Stomach (tissue), 8 donors: ENCODE measurements at regions not wholly inside any gene's neighbourhood (a gene's known extent, or its start where the extent isn't known, plus 50 kb on each side); places are given as distances from the start of the nearest gene placed in this dataset.

Experiments
- DNase-seq, 2 donors: peaks; one replicate each; pipeline versions ENCODE4 v3.0.0 to v3.0.0-alpha.2; 2013 to 2019
- H3K27ac ChIP-seq, 5 donors: fragments of 200-600 bp in 4 of 5; sonication (generic) in 4 of 5; one replicate each; pipeline ENCODE4 v1.5.1; 2013 to 2019; ENCODE audit warnings: mild to moderate bottlenecking in 1 of 5, moderate library complexity in 1 of 5
- H3K27me3 ChIP-seq, 3 donors: fragments of 200-600 bp; sonication (generic); one replicate each; pipeline ENCODE4 v1.5.1; 2017 to 2019; ENCODE audit warnings: mixed run types in 1 of 3
- H3K36me3 ChIP-seq, 4 donors: fragments of 200-600 bp; sonication (generic); 1 replicate in 3 of 4; 2 replicates in 1 of 4; pipeline ENCODE4 v1.5.1; 2016 to 2019
- H3K4me1 ChIP-seq, 4 donors: fragments of 200-600 bp; sonication (generic); one replicate each; pipeline ENCODE4 v1.5.1; 2016 to 2019
- H3K4me3 ChIP-seq, 4 donors: fragments of 200-600 bp; sonication (generic) in 3 of 4; one replicate each; pipeline ENCODE4 v1.5.1; 2016 to 2019; ENCODE audit warnings: mild to moderate bottlenecking in 1 of 4
- H3K9me3 ChIP-seq, 4 donors: fragments of 200-600 bp; sonication (generic); one replicate each; pipeline ENCODE4 v1.5.1; 2016 to 2019
- CTCF ChIP-seq, 7 experiments: fragments of 450-650 bp in 4 of 7; fragments of 200-600 bp in 3 of 7; sonication (generic) in 3 of 7; IDR thresholded peaks; one replicate each; pipeline ENCODE4 v1.5.1; 2016 to 2019; ENCODE audit warnings: antibody characterized with exemption in 7 of 7, control low read depth in 2 of 7, mild to moderate bottlenecking in 1 of 7
- EP300 ChIP-seq: sonication (generic); formaldehyde crosslinking; IDR thresholded peaks from one replicate; pipeline ENCODE4 v1.6.1; 2017; ENCODE audit warnings: antibody characterized with exemption
- POLR2A ChIP-seq, 4 donors: fragments of 450-650 bp; IDR thresholded peaks; one replicate each; pipeline ENCODE4 v1.6.1; 2016; ENCODE audit warnings: antibody characterized with exemption in 4 of 4, control low read depth in 2 of 4, mild to moderate bottlenecking in 1 of 4, moderate library complexity in 1 of 4
- POLR2AphosphoS5 ChIP-seq, 3 donors: sonication (generic); formaldehyde crosslinking; IDR thresholded peaks; one replicate each; pipeline ENCODE4 v1.6.1; 2016; ENCODE audit warnings: antibody characterized with exemption in 3 of 3
- WGBS, 5 donors: extraction: QIAGEN DNeasy Blood & Tissue Kit in 3 of 5; methylation state at CpG; one replicate each; pipeline versions ENCODE4 v1.1.5 to v1.1.7; 2013 to 2018; 5-methylcytosine and 5-hydroxymethylcytosine counted together
- intact Hi-C: fragments of 100-400 bp; cut with DNase I; formaldehyde crosslinking; loops from one replicate; pipeline ENCODE4 v1.15.1; 2023; ENCODE audit warnings: low total_unique reads
- donor health status: healthy with polysubstance abuse.
- donor health status: Bipolar disorder and iron deficiency.
- donor health status: healthy.

- Histone ChIP-seq H3K4me3 (no peak overlapping the region), H3K27ac (peak overlapping the region in 1 of 5 donors; percentile 16), H3K9me3 (no peaks in the 10 kb centered on the region), H3K36me3 (no peaks in the 10 kb centered on the region), H3K27me3 (no peaks in the 10 kb centered on the region), H3K4me1 (no peaks in the 10 kb centered on the region)
- peak in 1 of 2 donors; percentile 5 for DNase-seq
- TF ChIP-seq CTCF (IDR thresholded peaks at IDR 0.05) (no peak), EP300 (no peak), POLR2A (IDR thresholded peaks at IDR 0.05) (no peak), POLR2AphosphoS5 (IDR thresholded peaks at IDR 0.05) (no peak)
- intact Hi-C loops: no loop called here
- 55 to 78% (median 75%) methylated on average over 2 of the region's 2 CpGs for WGBS, 5 donors
These were observed 276.4 kb downstream of the FAM43A start for GRCh38 chr3:194962056-194962455.

GRCh38 chr3:194964809-194965208, 279.1 kb downstream of the FAM43A start:
- WGBS, 5 donors: 86 to 95% (median 93%) methylated on average over 3 of the region's 3 CpGs
- H3K4me1 ChIP-seq: no peaks in the 10 kb centered on the region
- peaks cover 0 to under 1% (median 0%) of the 10 kb centered on the region in 4 donors for H3K9me3 ChIP-seq
- no peak overlapping the region for H3K27ac ChIP-seq
- peak in 1 of 2 donors; percentile 10 for DNase-seq
- no peak overlapping the region for H3K4me3 ChIP-seq
- no peaks in the 10 kb centered on the region for H3K27me3 ChIP-seq
- no peaks in the 10 kb centered on the region for H3K36me3 ChIP-seq
- intact Hi-C loops: no loop called here
- TF ChIP-seq CTCF (IDR thresholded peaks at IDR 0.05): no peak
- TF ChIP-seq POLR2AphosphoS5 (IDR thresholded peaks at IDR 0.05): no peak
- no peak for TF ChIP-seq EP300
- TF ChIP-seq POLR2A (IDR thresholded peaks at IDR 0.05): no peak

- H3K4me3 ChIP-seq: no peak overlapping the region
- no peaks in the 10 kb centered on the region for H3K27me3 ChIP-seq
- peaks cover 0 to 5% (median 0%) of the 10 kb centered on the region in 4 donors for H3K9me3 ChIP-seq
- H3K27ac ChIP-seq: no peak overlapping the region
- peak; percentile 4 to 39 for DNase-seq
- WGBS, 5 donors: 62 to 71% (median 67%) methylated on average over 17 of the region's 17 CpGs
- intact Hi-C loops: no loop called here
- no peaks in the 10 kb centered on the region for H3K36me3 ChIP-seq
- no peaks in the 10 kb centered on the region for H3K4me1 ChIP-seq
- TF ChIP-seq EP300 (no peak), POLR2AphosphoS5 (IDR thresholded peaks at IDR 0.05) (no peak), CTCF (IDR thresholded peaks at IDR 0.05) (no peak), POLR2A (IDR thresholded peaks at IDR 0.05) (no peak)
These were observed 281.8 kb downstream of the FAM43A start for GRCh38 chr3:194967151-194968117.

GRCh38 chr3:194970066-194970465, 284.4 kb downstream of the FAM43A start:
- 88 to 96% (median 92%) methylated on average over 4 of the region's 4 CpGs for WGBS, 5 donors

More at GRCh38 chr3:194970066-194970465, 284.4 kb downstream of the FAM43A start:
- Histone ChIP-seq H3K9me3 (peaks cover 0 to 5% (median 0%) of the 10 kb centered on the region in 4 donors), H3K4me1 (no peaks in the 10 kb centered on the region), H3K27ac (no peak overlapping the region), H3K27me3 (no peaks in the 10 kb centered on the region), H3K4me3 (no peak overlapping the region), H3K36me3 (no peaks in the 10 kb centered on the region)
- no peak for DNase-seq
- intact Hi-C loops: no loop called here
- no peak for TF ChIP-seq EP300
- TF ChIP-seq POLR2A (IDR thresholded peaks at IDR 0.05): no peak
- TF ChIP-seq POLR2AphosphoS5 (IDR thresholded peaks at IDR 0.05): no peak
- no peak for TF ChIP-seq CTCF (IDR thresholded peaks at IDR 0.05)
